Vagina (tissue), 2 donors: ENCODE measurements at regions not wholly inside any gene's neighbourhood (a gene's known extent, or its start where the extent isn't known, plus 50 kb on each side); places are given as distances from the start of the nearest gene placed in this dataset.

Experiments
- DNase-seq, 2 donors: peaks; one replicate each; pipeline ENCODE4 v3.0.0-alpha.2; 2017; ENCODE audit errors: extremely low spot score in 2 of 2
- H3K27ac ChIP-seq: fragments of 200-600 bp; sonication (generic); one replicate; pipeline ENCODE4 v1.5.1; 2019
- H3K27me3 ChIP-seq: fragments of 200-600 bp; sonication (generic); one replicate; pipeline ENCODE4 v1.5.1; 2019
- H3K36me3 ChIP-seq, 2 donors: fragments of 200-600 bp; sonication (generic); one replicate each; pipeline ENCODE4 v1.5.1; 2017 to 2019
- H3K4me1 ChIP-seq: fragments of 200-600 bp; sonication (generic); one replicate; pipeline ENCODE4 v1.5.1; 2019
- H3K4me3 ChIP-seq, 2 donors: fragments of 200-600 bp; sonication (generic); 1 replicate in 1 of 2; 2 replicates in 1 of 2; pipeline ENCODE4 v1.5.1; 2016 to 2019
- H3K9me3 ChIP-seq: fragments of 200-600 bp; sonication (generic); one replicate; pipeline ENCODE4 v1.5.1; 2019
- POLR2A ChIP-seq, 2 donors: fragments of 450-650 bp; IDR thresholded peaks; one replicate each; pipeline ENCODE4 v1.6.1; 2017; ENCODE audit warnings: antibody characterized with exemption in 2 of 2, mild to moderate bottlenecking in 2 of 2, moderate library complexity in 2 of 2
- POLR2AphosphoS5 ChIP-seq, 2 donors: sonication (generic); formaldehyde crosslinking; IDR thresholded peaks; one replicate each; pipeline ENCODE4 v1.9.0; 2017; ENCODE audit warnings: antibody characterized with exemption in 2 of 2, mild to moderate bottlenecking in 2 of 2, low read depth in 1 of 2; ENCODE audit not compliant: insufficient read depth in 1 of 2
- intact Hi-C: fragments of 100-400 bp; cut with DNase I; formaldehyde crosslinking; loops from one replicate; pipeline ENCODE4 v1.15.1; 2023
- TF ChIP-seq, protein P1 (sequence below), 3 experiments: fragments of 450-650 bp in 2 of 3; fragments of 200-600 bp in 1 of 3; sonication (generic) in 1 of 3; IDR thresholded peaks; one replicate each; pipeline ENCODE4 v1.5.1; 2017 to 2019; ENCODE audit warnings: antibody characterized with exemption in 3 of 3, mild to moderate bottlenecking in 2 of 3, moderate library complexity in 2 of 3

GRCh38 chr5:2330325-2331130 is 420.9 kb downstream of the IRX2 start:
- Histone ChIP-seq H3K4me3 (no peak overlapping the region), H3K4me1 (no peaks in the 10 kb centered on the region), H3K36me3 (no peaks in the 10 kb centered on the region), H3K27me3 (no peaks in the 10 kb centered on the region), H3K9me3 (no peaks in the 10 kb centered on the region), H3K27ac (no peak overlapping the region)
- no peak for DNase-seq
- intact Hi-C loops, result no loop called here
- TF ChIP-seq POLR2AphosphoS5 (IDR thresholded peaks at IDR 0.05; ENCODE audit: insufficient read depth in 1 of 2, low read depth in 1 of 2) (no peak), POLR2A (IDR thresholded peaks at IDR 0.05) (no peak)
- TF ChIP-seq, protein P1, sequence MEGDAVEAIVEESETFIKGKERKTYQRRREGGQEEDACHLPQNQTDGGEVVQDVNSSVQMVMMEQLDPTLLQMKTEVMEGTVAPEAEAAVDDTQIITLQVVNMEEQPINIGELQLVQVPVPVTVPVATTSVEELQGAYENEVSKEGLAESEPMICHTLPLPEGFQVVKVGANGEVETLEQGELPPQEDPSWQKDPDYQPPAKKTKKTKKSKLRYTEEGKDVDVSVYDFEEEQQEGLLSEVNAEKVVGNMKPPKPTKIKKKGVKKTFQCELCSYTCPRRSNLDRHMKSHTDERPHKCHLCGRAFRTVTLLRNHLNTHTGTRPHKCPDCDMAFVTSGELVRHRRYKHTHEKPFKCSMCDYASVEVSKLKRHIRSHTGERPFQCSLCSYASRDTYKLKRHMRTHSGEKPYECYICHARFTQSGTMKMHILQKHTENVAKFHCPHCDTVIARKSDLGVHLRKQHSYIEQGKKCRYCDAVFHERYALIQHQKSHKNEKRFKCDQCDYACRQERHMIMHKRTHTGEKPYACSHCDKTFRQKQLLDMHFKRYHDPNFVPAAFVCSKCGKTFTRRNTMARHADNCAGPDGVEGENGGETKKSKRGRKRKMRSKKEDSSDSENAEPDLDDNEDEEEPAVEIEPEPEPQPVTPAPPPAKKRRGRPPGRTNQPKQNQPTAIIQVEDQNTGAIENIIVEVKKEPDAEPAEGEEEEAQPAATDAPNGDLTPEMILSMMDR (IDR thresholded peaks at IDR 0.05), result no peak

GRCh38 chr5:2329741-2330140 is 421.7 kb downstream of the IRX2 start:
- Histone ChIP-seq H3K36me3 (no peaks in the 10 kb centered on the region), H3K27ac (no peak overlapping the region), H3K9me3 (no peaks in the 10 kb centered on the region), H3K4me3 (no peak overlapping the region), H3K27me3 (no peaks in the 10 kb centered on the region), H3K4me1 (no peaks in the 10 kb centered on the region)
- TF ChIP-seq POLR2A (IDR thresholded peaks at IDR 0.05) (no peak), POLR2AphosphoS5 (IDR thresholded peaks at IDR 0.05; ENCODE audit: insufficient read depth in 1 of 2, low read depth in 1 of 2) (no peak)
- TF ChIP-seq, protein P1 (IDR thresholded peaks at IDR 0.05), result no peak
- intact Hi-C loops, result no loop called here
- DNase-seq, result no peak

- Histone ChIP-seq H3K27me3 (no peaks in the 10 kb centered on the region), H3K27ac (no peak overlapping the region), H3K9me3 (no peaks in the 10 kb centered on the region), H3K4me1 (no peaks in the 10 kb centered on the region), H3K36me3 (no peaks in the 10 kb centered on the region), H3K4me3 (no peak overlapping the region)
- DNase-seq, result no peak
- intact Hi-C loops, result no loop called here
- TF ChIP-seq POLR2AphosphoS5 (IDR thresholded peaks at IDR 0.05; ENCODE audit: insufficient read depth in 1 of 2, low read depth in 1 of 2) (no peak), POLR2A (IDR thresholded peaks at IDR 0.05) (no peak)
- TF ChIP-seq, protein P1 (IDR thresholded peaks at IDR 0.05), result no peak
Measured at GRCh38 chr5:2326601-2327000, 424.9 kb downstream of the IRX2 start.

DNA sequence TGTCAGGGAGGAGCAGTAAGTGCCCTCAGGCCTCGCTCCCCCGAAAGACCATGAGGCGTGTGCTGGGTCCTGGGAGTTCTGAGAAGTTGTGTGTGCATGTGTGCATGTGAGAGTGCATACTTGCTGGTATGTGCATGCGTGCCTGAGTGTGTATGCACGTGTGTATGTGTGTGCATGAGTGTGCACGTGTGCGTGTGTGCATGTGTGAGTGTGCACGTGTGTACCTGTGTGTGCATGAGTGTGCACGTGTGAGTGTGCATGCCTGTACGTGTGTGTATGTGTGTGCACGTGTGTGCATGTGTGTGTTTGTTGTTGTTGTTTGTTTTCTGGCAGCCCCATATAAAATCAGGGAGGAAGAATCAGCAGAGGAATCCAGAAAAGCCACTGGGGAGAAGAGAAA is 426.7 kb downstream of the IRX2 start:
- intact Hi-C loops, result no loop called here
- no peak overlapping the region for H3K4me3 ChIP-seq
- H3K4me1 ChIP-seq, result no peaks in the 10 kb centered on the region
- no peaks in the 10 kb centered on the region for H3K27me3 ChIP-seq
- no peak overlapping the region for H3K27ac ChIP-seq
- no peak for DNase-seq
- H3K36me3 ChIP-seq, result no peaks in the 10 kb centered on the region
- TF ChIP-seq, protein P1 (IDR thresholded peaks at IDR 0.05), result no peak
- TF ChIP-seq POLR2A (IDR thresholded peaks at IDR 0.05) (no peak), POLR2AphosphoS5 (IDR thresholded peaks at IDR 0.05; ENCODE audit: insufficient read depth in 1 of 2, low read depth in 1 of 2) (no peak)
- no peaks in the 10 kb centered on the region for H3K9me3 ChIP-seq

DNA sequence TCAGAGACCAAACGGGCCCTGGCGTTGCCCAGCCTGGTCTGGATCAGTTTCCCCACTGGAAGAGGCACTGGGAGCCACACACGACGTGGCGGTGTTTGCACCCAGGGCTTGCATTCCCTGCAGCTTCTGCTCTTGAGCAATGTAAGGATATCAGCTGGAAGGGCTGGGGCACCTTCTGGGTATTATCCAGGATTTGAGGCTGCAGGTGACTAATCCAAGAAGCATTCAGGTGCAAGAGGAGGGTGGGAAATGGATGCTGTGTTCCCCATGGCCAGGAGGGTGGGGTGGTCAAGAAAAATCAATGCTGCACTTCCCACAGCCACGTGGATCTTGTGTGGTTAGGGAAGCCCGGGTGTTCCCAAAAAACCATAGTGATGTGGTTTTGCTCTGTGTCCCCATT is 430.9 kb downstream of the IRX2 start:
- Histone ChIP-seq H3K36me3 (no peaks in the 10 kb centered on the region), H3K4me3 (no peak overlapping the region), H3K4me1 (no peaks in the 10 kb centered on the region), H3K27me3 (no peaks in the 10 kb centered on the region), H3K9me3 (no peaks in the 10 kb centered on the region), H3K27ac (no peak overlapping the region)
- peak in 1 of 2 donors; percentile 62 for DNase-seq
- intact Hi-C loops, result no loop called here
- no peak for TF ChIP-seq POLR2A (IDR thresholded peaks at IDR 0.05)
- TF ChIP-seq POLR2AphosphoS5 (IDR thresholded peaks at IDR 0.05; ENCODE audit: insufficient read depth in 1 of 2, low read depth in 1 of 2), result no peak
